Activated naive CD4-positive, alpha-beta T cell treated with anti-CD3 and anti-CD28 coated beads for 36 hours (primary cell): ENCODE measurements at regions not wholly inside any gene's neighbourhood (a gene's known extent, or its start where the extent isn't known, plus 50 kb on each side); places are given as distances from the start of the nearest gene placed in this dataset.
A peak's percentile ranks its signal among the peaks of the same experiment; 100 is the strongest.
"Not testable (repeated sequence)": the region's sequence is repeated elsewhere in the genome, so short reads cannot be mapped to it uniquely, and the experiment has no call there.

Source experiments
- CTCF ChIA-PET: fragments of 350-600 bp; sonication (Branson Sonifier 250); formaldehyde crosslinking; loops from one replicate; lab custom pipeline; 2021; ENCODE audit warnings: antibody characterized with exemption; lab: Charles Lee
- DNase-seq: peaks from one replicate; pipeline ENCODE4 v3.0.0-alpha.2; 2020
- H3K27ac Mint-ChIP-seq: one replicate; pipeline ENCODE4 v1.8.0; 2021; ENCODE audit warnings: mild to moderate bottlenecking, mixed read lengths
- H3K27me3 Mint-ChIP-seq: one replicate; pipeline ENCODE4 v1.8.0; 2021; ENCODE audit warnings: low read depth, mixed read lengths
- H3K36me3 Mint-ChIP-seq: one replicate; pipeline ENCODE4 v1.8.0; 2021; ENCODE audit warnings: low read depth, mixed read lengths
- H3K4me1 Mint-ChIP-seq: one replicate; pipeline ENCODE4 v1.8.0; 2021; ENCODE audit warnings: low read depth, mixed read lengths
- H3K4me3 Mint-ChIP-seq: one replicate; pipeline ENCODE4 v1.8.0; 2021; ENCODE audit warnings: mild to moderate bottlenecking, moderate library complexity, mixed read lengths
- H3K9me3 Mint-ChIP-seq: one replicate; pipeline ENCODE4 v1.8.0; 2021; ENCODE audit warnings: mixed read lengths
- intact Hi-C: fragments of 100-400 bp; cut with micrococcal nuclease; formaldehyde crosslinking; loops from one replicate; pipeline ENCODE4 v1.15.1; 2023

- H3K36me3 Mint-ChIP-seq: no peaks in the 10 kb centered on the region
- DNase-seq: no peak
Observed at GRCh38 chr22:22768885-22769284, 118.7 kb upstream of the IGLL5 start.

GRCh38 chr22:22769434-22770279 lies 118.0 kb upstream of the IGLL5 start:
- H3K4me3 Mint-ChIP-seq: no peak overlapping the region
- peaks cover 7% of the 10 kb centered on the region for H3K27me3 Mint-ChIP-seq
- no peak for DNase-seq
- intact Hi-C loops: no loop called here
- H3K4me1 Mint-ChIP-seq: no peaks in the 10 kb centered on the region
- no peak overlapping the region for H3K27ac Mint-ChIP-seq
- no peaks in the 10 kb centered on the region for H3K36me3 Mint-ChIP-seq
- CTCF ChIA-PET: interaction anchor here (0.7 to 3.1 kb wide), 24 partner anchors 8 to 372 kb away, joined by 3 to 21 read pairs (median 4); no protein-coding TSS in a partner anchor
- no peaks in the 10 kb centered on the region for H3K9me3 Mint-ChIP-seq

More at GRCh38 chr22:22768885-22769284, 118.7 kb upstream of the IGLL5 start:
- H3K4me1 Mint-ChIP-seq: no peaks in the 10 kb centered on the region
- peaks cover 7% of the 10 kb centered on the region for H3K27me3 Mint-ChIP-seq
- H3K9me3 Mint-ChIP-seq: no peaks in the 10 kb centered on the region
- CTCF ChIA-PET: interaction anchor here (1.0 to 3.1 kb wide), 13 partner anchors 12 to 190 kb away, joined by 3 to 21 read pairs (median 5); no protein-coding TSS in a partner anchor
- no peak overlapping the region for H3K4me3 Mint-ChIP-seq
- intact Hi-C loops: no loop called here
- no peak overlapping the region for H3K27ac Mint-ChIP-seq

- H3K36me3 Mint-ChIP-seq: no peaks in the 10 kb centered on the region
- peak; percentile 61 for DNase-seq
- CTCF ChIA-PET: interaction anchor here (0.6 to 3.1 kb wide), 23 partner anchors 8 to 371 kb away, joined by 3 to 21 read pairs (median 4); no protein-coding TSS in a partner anchor
- peaks cover 7% of the 10 kb centered on the region for H3K27me3 Mint-ChIP-seq
- H3K27ac Mint-ChIP-seq: no peak overlapping the region
- H3K4me1 Mint-ChIP-seq: no peaks in the 10 kb centered on the region
- no peak overlapping the region for H3K4me3 Mint-ChIP-seq
- intact Hi-C loops: no loop called here
- H3K9me3 Mint-ChIP-seq: no peaks in the 10 kb centered on the region
Observed at GRCh38 chr22:22770280-22770871, 117.2 kb upstream of the IGLL5 start.

GRCh38 chr22:22770881-22771280 lies 116.7 kb upstream of the IGLL5 start:
- H3K36me3 Mint-ChIP-seq: no peaks in the 10 kb centered on the region
- no peaks in the 10 kb centered on the region for H3K4me1 Mint-ChIP-seq
- CTCF ChIA-PET: interaction anchor here (0.6 to 3.1 kb wide), 13 partner anchors 9 to 171 kb away, joined by 3 to 21 read pairs (median 4); no protein-coding TSS in a partner anchor
- H3K27me3 Mint-ChIP-seq: peaks cover 7% of the 10 kb centered on the region
- intact Hi-C loops: no loop called here
- no peak for DNase-seq
- no peak overlapping the region for H3K27ac Mint-ChIP-seq
- H3K9me3 Mint-ChIP-seq: no peaks in the 10 kb centered on the region
- no peak overlapping the region for H3K4me3 Mint-ChIP-seq

GRCh38 chr22:22771696-22772377 lies 115.8 kb upstream of the IGLL5 start:
- no peak for DNase-seq
- no peaks in the 10 kb centered on the region for H3K4me1 Mint-ChIP-seq
- H3K27ac Mint-ChIP-seq: no peak overlapping the region
- H3K9me3 Mint-ChIP-seq: no peaks in the 10 kb centered on the region
- H3K27me3 Mint-ChIP-seq: peaks cover 7% of the 10 kb centered on the region
- no peak overlapping the region for H3K4me3 Mint-ChIP-seq
- intact Hi-C loops: no loop called here
- CTCF ChIA-PET: interaction anchor here (1.2 kb wide), 1 partner anchor 37 kb away, joined by 4 read pairs; no protein-coding TSS in a partner anchor
- H3K36me3 Mint-ChIP-seq: no peaks in the 10 kb centered on the region

- CTCF ChIA-PET: interaction anchor here (1.2 kb wide), 1 partner anchor 37 kb away, joined by 4 read pairs; no protein-coding TSS in a partner anchor
- no peaks in the 10 kb centered on the region for H3K9me3 Mint-ChIP-seq
- no peak overlapping the region for H3K27ac Mint-ChIP-seq
- H3K4me3 Mint-ChIP-seq: no peak overlapping the region
- H3K27me3 Mint-ChIP-seq: peaks cover 7% of the 10 kb centered on the region
- intact Hi-C loops: no loop called here
- no peaks in the 10 kb centered on the region for H3K4me1 Mint-ChIP-seq
- no peaks in the 10 kb centered on the region for H3K36me3 Mint-ChIP-seq
- no peak for DNase-seq
Observed at GRCh38 chr22:22772396-22772795, 115.2 kb upstream of the IGLL5 start.

GRCh38 chr22:22772883-22773282 lies 114.7 kb upstream of the IGLL5 start:
- Mint-ChIP-seq H3K9me3 (no peaks in the 10 kb centered on the region), H3K4me3 (no peak overlapping the region)
- intact Hi-C loops: no loop called here

GRCh38 chr22:22773427-22773826 lies 114.2 kb upstream of the IGLL5 start:
- H3K4me3 Mint-ChIP-seq: no peak overlapping the region
- CTCF ChIA-PET: no interaction called here
- intact Hi-C loops: no loop called here
- DNase-seq: no peak
- H3K27ac Mint-ChIP-seq: no peak overlapping the region
- H3K4me1 Mint-ChIP-seq: no peaks in the 10 kb centered on the region
- no peaks in the 10 kb centered on the region for H3K9me3 Mint-ChIP-seq
- peaks cover 5% of the 10 kb centered on the region for H3K27me3 Mint-ChIP-seq
- no peaks in the 10 kb centered on the region for H3K36me3 Mint-ChIP-seq

More at GRCh38 chr22:22772883-22773282, 114.7 kb upstream of the IGLL5 start:
- H3K27ac Mint-ChIP-seq: no peak overlapping the region
- H3K4me1 Mint-ChIP-seq: no peaks in the 10 kb centered on the region
- H3K27me3 Mint-ChIP-seq: peaks cover 5% of the 10 kb centered on the region
- no peak for DNase-seq
- no peaks in the 10 kb centered on the region for H3K36me3 Mint-ChIP-seq
- CTCF ChIA-PET: no interaction called here

- no peak for DNase-seq
- no peaks in the 10 kb centered on the region for H3K9me3 Mint-ChIP-seq
- intact Hi-C loops: no loop called here
Observed at GRCh38 chr22:22773979-22774604, 113.5 kb upstream of the IGLL5 start.

GRCh38 chr22:22774762-22775161 lies 112.9 kb upstream of the IGLL5 start:
- H3K36me3 Mint-ChIP-seq, H3K9me3 Mint-ChIP-seq, DNase-seq, H3K4me1 Mint-ChIP-seq, H3K4me3 Mint-ChIP-seq, intact Hi-C loops, H3K27me3 Mint-ChIP-seq, H3K27ac Mint-ChIP-seq: not testable (repeated sequence)
- CTCF ChIA-PET: interaction anchor here (0.7 to 1.7 kb wide), 3 partner anchors 13 to 109 kb away, joined by 4 to 5 read pairs (median 4); no protein-coding TSS in a partner anchor

More at GRCh38 chr22:22773979-22774604, 113.5 kb upstream of the IGLL5 start:
- H3K36me3 Mint-ChIP-seq: no peaks in the 10 kb centered on the region
- H3K4me3 Mint-ChIP-seq: no peak overlapping the region
- CTCF ChIA-PET: interaction anchor here (0.7 to 1.7 kb wide), 2 partner anchors 36 to 110 kb away, joined by 4 to 5 read pairs; no protein-coding TSS in a partner anchor
- no peaks in the 10 kb centered on the region for H3K4me1 Mint-ChIP-seq
- peaks cover 3% of the 10 kb centered on the region for H3K27me3 Mint-ChIP-seq
- H3K27ac Mint-ChIP-seq: no peak overlapping the region

- Mint-ChIP-seq H3K4me1 (no peaks in the 10 kb centered on the region), H3K27ac (no peak overlapping the region)
- CTCF ChIA-PET: interaction anchor here (1.6 kb wide), 1 partner anchor 12 kb away, joined by 4 read pairs; no protein-coding TSS in a partner anchor
Observed at GRCh38 chr22:22776121-22776520, 111.5 kb upstream of the IGLL5 start.

More at GRCh38 chr22:22776121-22776520, 111.5 kb upstream of the IGLL5 start:
- no peaks in the 10 kb centered on the region for H3K36me3 Mint-ChIP-seq
- intact Hi-C loops: no loop called here
- H3K9me3 Mint-ChIP-seq: no peaks in the 10 kb centered on the region
- no peak overlapping the region for H3K4me3 Mint-ChIP-seq
- no peak for DNase-seq
- no peaks in the 10 kb centered on the region for H3K27me3 Mint-ChIP-seq
